ENCODE measurements at regions not wholly inside any gene's neighbourhood (a gene's known extent, or its start where the extent isn't known, plus 50 kb on each side); places are given as distances from the start of the nearest gene placed in this dataset.

- DNase-seq: no peak
- H3K4me1 ChIP-seq: no peaks in the 10 kb centered on the region
- no peak overlapping the region for H3K27ac ChIP-seq
- intact Hi-C loops (cut with DNase I): no loop called here
- H3K9me3 ChIP-seq: no peaks in the 10 kb centered on the region
- ATAC-seq: no peak
- no peaks in the 10 kb centered on the region for H3K36me3 ChIP-seq
- TF ChIP-seq CTCF (IDR thresholded peaks at IDR 0.05): no peak
- no peaks in the 10 kb centered on the region for H3K27me3 ChIP-seq
- no peak overlapping the region for H3K4me3 ChIP-seq
- 32 to 39% (median 33%) methylated on average over 4 of the region's 4 CpGs for WGBS, 4 donors
These were observed 118.4 kb upstream of the ROBO1 start for GRCh38 chr3:79886204-79886603.

GRCh38 chr3:79885407-79885806 is 117.6 kb upstream of the ROBO1 start:
- no peak for ATAC-seq
- H3K4me1 ChIP-seq: no peaks in the 10 kb centered on the region
- WGBS, 4 donors: 62 to 69% (median 68%) methylated on average over 4 of the region's 4 CpGs
- TF ChIP-seq CTCF (IDR thresholded peaks at IDR 0.05): no peak
- TF ChIP-seq POLR2A (IDR thresholded peaks at IDR 0.05): no peak
- H3K27me3 ChIP-seq: no peaks in the 10 kb centered on the region
- no peaks in the 10 kb centered on the region for H3K9me3 ChIP-seq
- DNase-seq: no peak
- intact Hi-C loops (cut with DNase I): no loop called here
- no peak overlapping the region for H3K27ac ChIP-seq
- H3K4me3 ChIP-seq: no peak overlapping the region
- H3K36me3 ChIP-seq: no peaks in the 10 kb centered on the region

- ATAC-seq (no peak), DNase-seq (no peak)
- Histone ChIP-seq H3K4me1 (no peaks in the 10 kb centered on the region), H3K27me3 (no peaks in the 10 kb centered on the region), H3K27ac (no peak overlapping the region), H3K36me3 (no peaks in the 10 kb centered on the region), H3K9me3 (no peaks in the 10 kb centered on the region), H3K4me3 (no peak overlapping the region)
- intact Hi-C loops (cut with DNase I): no loop called here
- TF ChIP-seq POLR2A (IDR thresholded peaks at IDR 0.05) (no peak), CTCF (IDR thresholded peaks at IDR 0.05) (no peak)
- WGBS, 4 donors: 50 to 61% (median 57%) methylated on average over 3 of the region's 3 CpGs
These were observed 116.6 kb upstream of the ROBO1 start for GRCh38 chr3:79884354-79884753.

- intact Hi-C loops (cut with DNase I): no loop called here
These were observed 113.6 kb upstream of the ROBO1 start for GRCh38 chr3:79881431-79881830.

More at GRCh38 chr3:79881431-79881830, 113.6 kb upstream of the ROBO1 start:
- H3K4me1 ChIP-seq: no peaks in the 10 kb centered on the region
- no peaks in the 10 kb centered on the region for H3K36me3 ChIP-seq
- H3K9me3 ChIP-seq: peaks cover 0 to 5% (median 0%) of the 10 kb centered on the region in 12 donors
- H3K27ac ChIP-seq: no peak overlapping the region
- no peak overlapping the region for H3K4me3 ChIP-seq
- DNase-seq (no peak), ATAC-seq (no peak)
- WGBS, 4 donors: 17 to 39% (median 31%) methylated on average over 1 of the region's 1 CpG
- H3K27me3 ChIP-seq: no peaks in the 10 kb centered on the region
- TF ChIP-seq POLR2A (IDR thresholded peaks at IDR 0.05) (no peak), CTCF (IDR thresholded peaks at IDR 0.05) (no peak)

All from heart left ventricle (tissue), 16 donors.